Astrocyte of the hippocampus (primary cell): ENCODE measurements at regions not wholly inside any gene's neighbourhood (a gene's known extent, or its start where the extent isn't known, plus 50 kb on each side); places are given as distances from the start of the nearest gene placed in this dataset.
"Not testable (repeated sequence)": the region's sequence is repeated elsewhere in the genome, so short reads cannot be mapped to it uniquely, and the experiment has no call there.

Experiments
- DNase-seq: peaks from one replicate; pipeline ENCODE4 v3.0.0; 2011; ENCODE audit warnings: low read depth, low spot score

DNA sequence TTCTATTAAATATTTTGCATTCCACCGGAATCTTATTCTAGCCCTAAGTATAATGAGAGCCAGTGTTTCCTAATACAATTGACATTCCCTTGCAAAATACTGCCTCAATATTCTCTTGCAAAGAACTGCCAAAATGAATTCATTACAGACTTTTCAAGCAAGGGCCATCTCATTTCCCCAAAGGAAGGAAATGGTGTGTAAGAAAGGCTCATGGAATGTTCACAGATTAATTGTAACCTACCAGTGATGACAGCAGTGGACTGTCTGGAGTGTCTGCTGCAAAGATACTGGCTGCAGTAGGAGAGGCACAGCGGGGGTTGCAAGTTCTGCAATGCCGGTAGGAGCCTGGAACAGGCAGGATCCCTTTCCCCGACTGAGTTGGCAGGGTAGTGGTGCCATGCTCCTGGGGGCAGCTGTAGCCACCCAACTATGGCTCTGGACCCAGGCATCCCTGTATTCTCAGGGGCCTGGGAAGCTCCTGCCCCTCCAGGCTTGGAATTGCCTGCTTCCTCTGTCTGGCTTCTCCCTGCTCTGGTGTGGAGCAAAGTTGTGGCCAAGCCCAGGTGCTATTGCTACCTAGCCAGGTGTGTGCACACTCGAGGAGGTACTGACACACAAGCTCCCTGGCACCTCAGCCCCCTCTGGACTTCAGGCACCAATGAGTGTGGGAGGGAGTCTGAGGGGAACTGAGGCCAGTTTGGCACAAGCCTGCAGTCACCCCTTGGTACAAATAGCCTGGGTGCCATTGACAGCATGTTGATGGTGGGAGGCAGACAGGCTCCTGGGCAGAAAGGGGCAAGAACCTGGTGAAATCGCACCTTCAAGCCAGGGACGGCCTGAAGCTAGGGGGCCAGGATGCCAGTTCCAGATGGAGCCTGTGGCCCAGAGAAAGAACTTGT is 1371.0 kb downstream of the KCNT2 start:
- no peak for DNase-seq

DNA sequence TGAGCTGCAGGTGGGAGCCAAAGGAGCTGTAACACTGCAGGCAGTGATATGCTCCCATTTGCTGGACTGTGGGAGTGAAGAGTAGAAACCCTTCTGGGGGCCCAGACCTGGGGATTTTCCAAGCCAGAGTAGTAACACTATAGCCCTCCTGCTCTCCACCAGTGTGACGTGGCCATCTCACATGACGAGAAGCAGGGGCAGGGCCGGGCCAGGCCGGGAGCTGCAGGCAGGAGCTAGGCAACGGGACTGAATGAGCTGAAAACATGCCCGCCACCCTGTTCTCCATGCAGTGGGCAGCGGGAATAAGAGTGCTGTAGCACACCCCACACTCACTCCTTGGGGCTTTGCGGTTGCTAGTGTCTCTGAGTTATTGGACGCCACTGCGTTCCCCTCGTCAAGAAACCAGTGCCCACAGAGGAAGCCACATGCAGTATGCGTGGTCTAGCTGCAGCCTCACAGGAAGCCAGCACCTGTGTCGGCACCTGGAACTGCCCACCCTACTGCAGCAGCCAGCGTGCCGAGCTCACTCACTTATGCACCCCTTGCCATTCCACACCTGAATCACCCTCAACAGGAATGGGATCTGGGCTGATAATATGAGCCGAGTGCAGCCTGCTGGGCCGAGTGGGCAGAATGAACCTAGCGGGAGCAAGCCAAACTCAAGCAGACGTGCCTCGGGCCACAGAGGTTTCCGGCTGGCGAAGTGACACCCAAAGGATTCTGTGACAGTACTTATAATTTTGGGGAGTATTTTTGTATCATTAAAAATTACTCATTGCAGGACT is 1389.6 kb downstream of the KCNT2 start:
- DNase-seq, result no peak

DNA sequence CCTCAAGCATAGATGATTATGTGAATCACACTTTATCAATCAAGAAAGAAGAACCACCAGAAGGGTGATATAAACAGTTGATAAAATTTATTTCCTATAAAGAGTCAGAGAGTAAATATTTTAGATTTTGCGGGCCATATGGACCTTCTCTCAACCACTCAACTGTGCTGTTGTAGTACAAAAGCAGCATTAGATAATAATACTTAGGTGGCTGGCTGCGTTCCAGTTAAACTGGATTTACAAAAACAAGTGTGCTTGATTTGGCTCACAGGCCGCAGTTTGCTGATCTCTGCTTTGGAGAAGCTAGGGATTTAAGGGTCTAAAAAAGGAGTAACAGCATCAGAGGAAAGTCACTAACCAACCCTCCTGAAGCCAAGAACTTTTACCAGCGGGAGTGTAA is 1406.0 kb downstream of the KCNT2 start:
- peak; percentile 2 for DNase-seq

DNA sequence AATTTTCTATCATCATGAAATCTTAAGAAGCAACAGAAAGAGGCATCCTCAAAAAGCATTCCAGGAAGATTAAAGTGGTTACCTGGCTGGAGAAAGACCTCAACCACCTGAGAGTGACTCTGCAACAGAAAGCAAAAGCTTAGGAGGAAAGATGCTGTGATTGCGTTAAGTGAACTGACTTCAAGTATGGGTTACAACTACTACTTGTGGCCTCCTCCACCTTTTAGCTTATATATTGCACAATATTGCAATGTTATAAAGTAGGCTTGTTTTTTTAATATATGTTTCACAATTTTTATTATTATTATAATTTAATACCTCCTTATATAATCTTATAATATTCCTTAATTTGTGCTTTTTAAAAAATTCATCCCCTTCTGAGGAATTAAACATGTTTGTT is 1407.5 kb downstream of the KCNT2 start:
- DNase-seq, result no peak

DNA sequence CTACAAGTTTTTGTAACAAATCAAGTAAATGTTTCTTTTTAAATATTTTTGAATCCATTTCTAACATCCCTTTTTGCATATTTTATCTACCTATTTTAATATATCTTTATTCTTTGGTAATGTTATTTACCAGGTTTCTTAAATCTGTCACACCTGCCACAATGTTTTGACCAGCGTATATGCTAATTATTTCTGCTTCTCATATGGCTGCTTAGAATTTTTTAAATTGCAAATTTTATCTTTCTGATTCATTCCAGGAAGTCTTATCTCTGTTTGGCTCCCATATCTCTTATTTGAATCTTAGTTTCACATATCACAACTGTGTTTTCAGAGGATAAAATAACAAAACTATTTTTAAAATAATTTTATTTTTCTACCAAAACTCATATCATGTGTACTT is 1411.1 kb downstream of the KCNT2 start:
- no peak for DNase-seq

DNA sequence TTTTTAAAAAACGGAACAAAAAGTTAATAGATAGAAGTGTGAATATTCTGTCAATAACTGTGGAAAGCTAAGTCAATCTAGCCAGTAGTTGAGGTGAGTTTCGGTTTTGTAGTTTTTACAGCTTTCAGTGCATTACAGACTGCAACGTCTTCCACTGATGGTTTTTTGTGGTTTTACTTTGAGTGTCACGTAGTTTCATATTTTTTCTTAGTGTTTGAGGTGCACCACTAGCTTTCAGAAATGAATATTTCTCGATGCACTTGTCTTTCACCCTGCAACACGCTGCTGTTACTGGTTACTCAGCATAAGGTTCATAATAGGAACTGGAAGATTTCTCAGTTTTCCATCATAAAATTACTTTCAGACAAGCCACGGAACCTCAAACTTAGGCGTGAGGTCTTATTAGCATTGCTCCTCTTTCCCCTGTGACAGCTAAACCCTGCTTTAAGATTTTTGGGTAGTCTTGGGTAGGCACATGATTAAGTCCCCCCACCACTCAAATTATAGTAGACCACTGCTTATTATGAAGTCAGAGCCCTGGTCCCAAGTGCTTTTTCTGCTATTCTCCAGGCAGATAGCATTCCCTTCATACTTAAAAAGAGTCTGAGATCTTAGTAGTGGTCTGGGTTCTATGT is 1412.7 kb downstream of the KCNT2 start:
- DNase-seq, result no peak

DNA sequence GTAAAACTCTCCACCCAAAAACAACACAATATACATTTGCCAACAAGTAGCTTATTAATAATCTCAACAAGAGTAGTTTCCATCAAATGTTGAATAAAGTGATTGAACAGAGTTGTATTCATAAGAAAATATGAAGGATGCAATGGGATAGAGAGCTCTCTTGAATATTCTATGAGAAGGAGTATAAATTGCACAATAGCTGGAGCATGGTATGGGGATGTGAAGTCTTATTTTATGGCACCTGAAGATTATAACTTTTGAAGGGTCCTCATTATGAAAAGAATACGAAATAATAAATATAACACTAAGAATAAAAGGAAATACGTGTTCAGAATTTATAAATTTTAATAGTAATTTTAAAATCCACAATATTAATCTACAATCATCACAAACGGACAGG is 1415.1 kb downstream of the KCNT2 start:
- no peak for DNase-seq

DNA sequence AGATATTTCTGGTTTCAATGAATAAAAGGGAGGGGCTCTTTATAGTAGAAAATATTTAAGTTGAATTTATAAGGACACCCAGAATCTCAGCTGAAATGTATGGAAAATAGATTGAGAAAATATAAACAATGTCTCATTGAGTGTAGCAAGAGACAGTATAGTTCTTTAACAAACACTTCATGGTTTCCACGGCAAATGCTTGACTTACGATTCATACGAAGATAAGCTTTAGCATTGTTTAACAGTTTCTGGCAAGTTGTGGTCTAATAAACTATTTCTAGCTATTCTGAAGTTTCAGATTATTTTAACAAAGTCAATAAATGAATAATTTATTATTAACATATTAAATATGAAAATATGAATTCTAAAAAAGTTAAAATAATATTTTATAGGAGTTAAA is 1419.4 kb downstream of the KCNT2 start:
- DNase-seq, result peak; percentile 19

DNA sequence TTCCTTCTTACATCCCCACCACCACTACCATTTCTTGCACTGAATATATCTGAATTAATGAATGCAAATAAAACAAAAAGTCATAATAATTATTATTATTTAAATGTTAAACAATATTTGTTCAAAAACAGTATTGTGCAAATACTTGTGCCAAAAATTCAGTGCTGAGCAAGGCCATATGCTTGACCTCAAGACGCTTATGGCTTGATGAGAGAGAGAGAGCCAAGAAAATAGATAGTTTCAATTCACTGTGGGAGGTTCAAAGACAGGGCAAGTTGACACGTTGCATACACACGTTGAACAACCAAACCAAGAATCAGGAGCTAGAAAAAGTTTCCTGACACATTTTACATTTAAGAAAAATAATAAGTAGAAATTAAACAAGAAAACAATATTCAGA is 1421.7 kb downstream of the KCNT2 start:
- DNase-seq, result no peak

DNA sequence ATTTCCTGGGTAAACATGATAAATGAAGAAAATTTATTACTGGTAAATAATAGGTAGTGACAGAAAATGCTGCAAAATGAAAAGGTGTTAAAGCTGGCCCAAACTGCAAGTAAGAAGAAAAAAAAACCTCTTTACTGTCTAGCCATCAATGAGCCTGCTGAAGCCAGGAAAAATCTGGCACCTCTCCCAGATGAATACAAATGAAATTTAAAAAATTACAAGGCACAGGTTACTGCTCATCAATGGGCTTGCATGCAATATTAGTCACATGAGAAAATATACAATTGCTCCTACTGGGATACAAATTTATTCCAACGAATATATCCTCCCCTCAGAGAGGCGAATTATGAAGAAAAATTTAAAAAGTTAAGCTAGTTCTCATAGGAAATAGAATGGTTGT is 1422.5 kb downstream of the KCNT2 start:
- DNase-seq, result peak; percentile 1

DNA sequence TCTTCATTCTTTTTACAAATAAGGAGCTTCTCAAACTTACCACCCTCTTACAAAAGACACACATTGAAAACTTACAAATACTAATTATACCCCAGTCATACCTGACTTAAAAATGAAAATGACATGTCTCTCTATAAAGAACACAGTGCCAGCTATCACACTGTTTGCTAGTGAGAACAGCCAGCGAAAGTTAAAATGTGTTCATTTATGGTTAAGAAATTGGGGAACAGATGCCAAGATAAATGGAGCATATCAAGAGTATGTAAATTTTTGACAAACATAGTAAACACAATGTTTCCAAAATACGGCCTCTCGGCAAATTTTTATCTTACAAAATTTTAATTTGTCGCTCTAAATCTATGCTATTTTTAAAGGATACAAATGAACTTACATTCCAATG is 1422.9 kb downstream of the KCNT2 start:
- no peak for DNase-seq

DNA sequence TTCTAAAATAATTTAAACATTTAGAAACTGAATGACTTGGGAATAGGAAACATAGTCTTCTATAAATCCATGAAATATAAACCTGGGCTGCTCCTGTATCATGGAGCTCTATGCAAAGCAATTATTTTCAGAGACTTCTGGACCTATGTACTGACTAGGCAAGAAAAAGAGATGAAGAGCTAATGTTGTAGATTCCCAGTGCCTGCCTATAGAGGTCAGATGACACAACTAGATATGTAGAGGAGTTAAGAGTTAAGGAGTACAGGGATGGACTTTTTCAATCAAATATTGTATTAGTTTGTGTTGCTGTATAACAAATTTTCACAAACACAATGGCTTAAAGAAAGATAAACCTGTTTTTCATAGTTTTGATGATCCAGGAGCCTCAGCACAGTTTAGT is 1434.5 kb downstream of the KCNT2 start:
- DNase-seq, result no peak

DNA sequence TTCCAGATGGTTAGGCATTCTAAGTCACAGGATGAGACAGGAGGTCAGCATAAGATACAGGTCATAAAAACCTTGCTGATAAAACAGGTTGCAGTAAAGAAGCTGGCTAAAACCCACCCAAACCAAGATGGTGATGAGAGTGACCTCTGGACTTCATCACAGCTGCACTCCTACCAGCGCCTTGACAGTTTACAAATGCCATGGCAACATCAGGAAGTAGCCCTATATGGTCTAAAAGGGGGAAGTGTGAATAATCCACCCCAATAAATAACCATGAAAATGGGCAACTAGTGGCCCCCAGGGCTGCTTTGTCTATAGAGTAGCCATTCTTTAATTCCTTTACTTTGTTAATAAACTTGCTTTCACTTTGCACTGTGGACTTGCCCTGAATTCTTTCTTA is 1448.4 kb downstream of the KCNT2 start:
- not testable (repeated sequence) for DNase-seq

DNA sequence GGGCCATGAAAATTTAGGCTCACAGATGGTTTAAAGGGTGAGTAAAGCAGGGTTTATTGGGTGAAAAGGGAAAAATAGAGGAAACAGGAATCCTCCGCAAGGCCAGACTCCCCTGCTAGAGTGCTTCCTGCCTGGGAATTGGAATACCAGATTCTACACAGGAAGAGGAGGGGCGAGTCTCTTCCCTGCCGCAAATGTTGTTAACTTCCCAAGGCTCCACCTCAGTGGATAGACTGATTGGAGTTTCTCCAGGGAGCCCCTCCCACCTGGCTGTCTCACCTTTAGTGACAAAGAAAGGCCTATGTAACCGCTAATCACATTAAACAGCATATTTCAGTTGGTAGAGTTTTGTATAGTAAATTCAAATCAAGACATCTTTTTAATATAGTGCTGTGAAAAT is 1450.1 kb downstream of the KCNT2 start:
- DNase-seq, result no peak

DNA sequence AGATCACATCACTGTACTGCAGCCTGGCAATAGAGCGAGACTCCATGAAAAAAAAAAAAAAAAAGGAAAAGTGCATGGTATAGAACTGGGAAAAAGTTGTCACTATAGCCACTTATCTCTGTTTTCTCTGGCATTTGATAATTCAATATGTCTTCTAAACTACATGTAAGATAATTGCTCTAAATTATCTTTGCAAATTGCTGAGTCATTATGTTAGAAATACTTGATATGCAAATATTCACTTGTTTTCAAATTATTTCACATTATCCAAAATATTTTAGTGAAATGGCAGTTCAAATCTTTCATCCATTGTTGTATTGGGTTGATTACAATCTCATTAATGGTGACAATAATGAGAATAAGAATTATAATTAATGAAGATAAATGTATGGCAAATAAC is 1455.1 kb downstream of the KCNT2 start:
- no peak for DNase-seq

DNA sequence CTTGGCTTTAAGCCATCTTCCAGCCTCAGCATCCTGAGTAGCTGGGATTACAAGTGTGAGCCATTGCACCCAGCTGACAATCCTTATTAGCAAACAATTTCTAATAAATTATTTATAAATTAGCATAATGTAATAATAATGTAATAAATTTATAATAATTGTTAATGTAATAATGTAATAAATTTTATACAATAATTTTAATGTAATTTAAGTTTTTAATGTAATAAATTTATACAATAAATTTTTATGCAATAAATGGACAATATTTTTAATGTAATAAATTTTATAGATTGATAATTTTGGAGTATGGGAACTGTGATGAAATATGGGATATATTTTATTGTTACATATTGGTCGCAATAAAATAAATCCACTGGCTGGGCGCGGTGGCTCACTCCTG is 1457.5 kb downstream of the KCNT2 start:
- DNase-seq, result no peak

DNA sequence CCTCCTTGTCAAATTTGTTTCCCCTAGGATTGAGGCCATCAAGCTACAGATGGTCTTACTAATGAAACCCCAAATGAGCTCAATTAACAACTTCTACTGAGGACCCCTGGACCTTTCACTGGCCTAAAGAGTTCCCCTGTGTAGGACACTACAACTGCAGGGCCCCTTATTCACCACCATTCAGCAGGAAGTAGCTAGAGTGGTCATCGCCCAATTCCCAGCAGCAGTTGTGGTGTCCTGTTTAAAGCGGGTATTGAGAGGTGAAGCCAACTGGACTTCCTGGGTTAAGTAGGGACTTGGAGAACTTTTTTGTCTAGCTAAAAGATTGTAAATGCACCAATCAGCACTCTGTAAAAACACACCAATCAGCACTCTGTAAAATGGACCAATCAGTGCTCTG is 1466.9 kb downstream of the KCNT2 start:
- no peak for DNase-seq

DNA sequence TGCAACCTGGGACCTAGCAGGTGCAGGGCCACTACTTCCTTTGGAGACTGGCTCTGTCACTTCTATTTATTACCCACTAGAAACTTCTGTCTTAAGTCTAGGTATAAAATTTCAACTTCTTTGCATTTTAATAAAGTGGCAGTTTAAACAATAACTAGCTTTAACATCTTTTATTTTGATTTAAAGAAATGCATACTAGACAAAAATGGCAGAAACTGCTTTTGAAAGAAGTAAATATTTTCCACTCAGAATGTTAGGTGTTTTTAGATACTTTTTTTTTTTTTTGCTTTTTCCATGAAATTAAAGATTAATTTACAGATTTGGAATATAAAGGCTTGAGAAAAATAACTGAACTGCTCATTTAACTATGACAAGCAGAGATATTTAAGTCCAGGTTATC is 1477.6 kb downstream of the KCNT2 start:
- no peak for DNase-seq

DNA sequence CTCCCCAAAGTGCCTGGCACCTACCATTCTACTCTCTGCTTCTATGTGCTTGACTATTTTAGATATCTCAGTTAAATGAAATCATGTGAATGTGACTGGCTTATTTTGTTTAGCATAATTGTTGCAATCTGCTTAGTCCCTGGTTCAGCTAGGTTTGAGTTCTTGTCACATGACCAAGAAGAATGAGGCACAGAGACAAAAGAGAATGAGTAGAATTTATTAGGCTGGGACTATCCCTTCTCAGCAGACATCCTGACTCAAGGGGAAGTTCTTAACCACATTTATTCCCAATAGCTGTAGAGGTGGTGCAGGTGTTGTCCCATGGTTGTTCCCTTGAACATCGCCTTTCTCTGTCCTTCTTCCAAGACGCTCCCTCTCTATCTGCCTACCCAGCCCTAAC is 1485.7 kb downstream of the KCNT2 start:
- DNase-seq, result no peak

DNA sequence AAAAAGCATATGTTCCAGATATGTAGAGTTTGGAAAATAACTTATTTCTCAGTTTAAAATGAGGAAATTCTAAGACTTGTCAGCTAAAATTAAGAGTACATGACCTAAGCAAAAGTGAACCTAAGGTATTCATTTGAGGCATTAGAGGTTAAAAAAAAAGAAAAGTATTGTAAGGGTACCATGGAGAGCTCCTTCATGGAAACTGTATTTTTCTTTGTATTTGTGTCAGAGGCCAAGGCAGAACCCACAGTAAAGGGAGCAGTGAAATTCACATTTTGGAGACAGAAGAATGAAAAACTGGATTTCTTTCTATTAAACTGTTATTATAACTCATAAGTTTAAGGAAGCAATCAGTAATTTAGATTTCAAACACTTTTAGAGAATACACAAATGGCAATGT is 1494.8 kb downstream of the KCNT2 start:
- peak; percentile 15 for DNase-seq

DNA sequence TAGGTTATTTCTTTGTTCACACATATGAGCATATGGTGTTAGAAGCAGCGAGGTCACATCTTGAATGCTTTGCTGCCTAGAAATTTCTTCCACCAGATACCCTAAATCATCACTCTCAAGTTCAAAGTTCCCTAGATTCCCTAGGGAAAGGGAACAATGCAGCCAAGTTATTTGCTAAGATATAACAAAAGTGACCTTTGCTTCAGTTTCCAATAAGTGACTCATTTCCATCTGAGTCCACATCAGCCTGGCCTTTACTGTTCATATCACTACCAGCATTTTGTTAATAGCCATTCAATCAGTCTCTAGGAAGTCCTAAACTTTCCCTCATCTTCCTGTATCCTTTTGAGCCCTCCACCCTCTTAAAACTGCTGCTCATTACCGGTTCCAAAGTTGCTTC is 1502.5 kb downstream of the KCNT2 start:
- DNase-seq, result no peak

DNA sequence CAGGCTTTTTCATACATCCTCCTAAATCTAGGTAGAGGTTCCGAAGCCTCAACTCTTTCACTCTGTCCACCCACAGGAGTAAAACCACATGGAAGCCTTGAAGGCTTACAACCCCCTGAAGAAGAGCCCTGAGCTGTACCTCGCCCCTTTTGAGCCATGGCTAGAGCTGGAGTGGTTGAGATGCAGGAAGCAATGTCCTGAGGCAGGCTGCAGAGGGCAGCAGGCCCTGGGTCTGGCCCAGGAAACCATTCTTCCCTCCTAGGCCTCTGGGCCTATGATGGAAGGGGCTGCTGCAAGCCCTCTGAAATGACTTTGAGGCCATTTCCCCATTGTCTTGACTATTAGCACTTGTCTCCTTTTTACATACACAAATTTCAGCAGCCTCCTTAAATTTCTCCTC is 1503.0 kb downstream of the KCNT2 start:
- no peak for DNase-seq

DNA sequence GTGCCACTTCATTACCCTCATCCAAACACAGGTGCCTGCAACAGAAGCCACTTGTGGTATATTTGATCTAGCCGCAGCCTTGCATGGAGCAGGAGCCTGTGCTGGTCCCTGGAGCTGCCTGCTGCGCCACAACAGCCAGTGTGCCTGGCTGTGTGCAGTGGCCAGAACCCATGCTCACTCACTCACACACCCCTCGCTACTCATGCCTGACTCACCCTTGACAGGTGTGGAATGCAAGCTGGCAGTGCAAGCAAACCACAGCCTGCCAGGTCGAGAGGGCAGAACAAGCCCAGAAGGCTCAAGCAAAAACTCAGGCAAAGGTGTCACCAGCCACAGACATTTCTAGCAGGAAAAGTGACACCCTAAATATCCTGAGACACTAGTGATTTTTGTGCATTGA is 1510.9 kb downstream of the KCNT2 start:
- peak; percentile 12 for DNase-seq
